Lower lobe of right lung (tissue), 2 donors: ENCODE measurements at regions not wholly inside any gene's neighbourhood (a gene's known extent, or its start where the extent isn't known, plus 50 kb on each side); places are given as distances from the start of the nearest gene placed in this dataset.

Source experiments
- ATAC-seq, 2 donors: fragments of 200-7000 bp; cut with Tn5 transposase; one replicate each; pipeline ENCODE4 v1.9.1; 2020 to 2022; ENCODE audit warnings: mild to moderate bottlenecking in 2 of 2, moderate library complexity in 2 of 2
- DNase-seq: peaks from one replicate; pipeline ENCODE4 v3.0.0-alpha.2; 2020
- H3K27ac ChIP-seq: fragments of 200-600 bp; one replicate; pipeline ENCODE4 v1.8.0; 2022
- H3K27me3 ChIP-seq: fragments of 200-600 bp; one replicate; pipeline ENCODE4 v1.8.0; 2022; ENCODE audit warnings: low read depth
- H3K36me3 ChIP-seq: fragments of 200-600 bp; one replicate; pipeline ENCODE4 v1.8.0; 2022; ENCODE audit warnings: mild to moderate bottlenecking
- H3K4me1 ChIP-seq: fragments of 200-600 bp; one replicate; pipeline ENCODE4 v1.8.0; 2022
- H3K4me3 ChIP-seq: fragments of 200-600 bp; one replicate; pipeline ENCODE4 v1.8.0; 2022; ENCODE audit warnings: mild to moderate bottlenecking
- H3K9me3 ChIP-seq: fragments of 200-600 bp; one replicate; pipeline ENCODE4 v1.8.0; 2022
- CTCF ChIP-seq: fragments of 200-600 bp; IDR thresholded peaks from one replicate; pipeline ENCODE4 v1.8.0; 2022; ENCODE audit warnings: antibody characterized with exemption, mild to moderate bottlenecking
- intact Hi-C: fragments of 100-400 bp; cut with DNase I; formaldehyde crosslinking; loops from one replicate; pipeline ENCODE4 v1.11.0; 2022
- donor health status: DM: no; HTN: yes; CAD: no; lungs with severe emphysema.

- H3K27ac ChIP-seq: no peak overlapping the region
- intact Hi-C loops: no loop called here
- no peaks in the 10 kb centered on the region for H3K36me3 ChIP-seq
- DNase-seq (no peak), ATAC-seq (no peak)
- H3K4me3 ChIP-seq: no peak overlapping the region
- no peak for TF ChIP-seq CTCF
- H3K9me3 ChIP-seq: no peaks in the 10 kb centered on the region
- H3K27me3 ChIP-seq: peaks cover 36% of the 10 kb centered on the region
- H3K4me1 ChIP-seq: no peaks in the 10 kb centered on the region
Observed at GRCh38 chr14:97293659-97294058, 496.5 kb downstream of the VRK1 start.

GRCh38 chr14:97295108-97295710, 498.0 kb downstream of the VRK1 start:
- intact Hi-C loops: no loop called here

GRCh38 chr14:97296176-97296575, 499.0 kb downstream of the VRK1 start:
- no peak for TF ChIP-seq CTCF
- H3K36me3 ChIP-seq: no peaks in the 10 kb centered on the region
- intact Hi-C loops: no loop called here

More at GRCh38 chr14:97295108-97295710, 498.0 kb downstream of the VRK1 start:
- TF ChIP-seq CTCF: no peak
- DNase-seq (no peak), ATAC-seq (no peak)
- no peak overlapping the region for H3K27ac ChIP-seq
- H3K27me3 ChIP-seq: peaks cover 26% of the 10 kb centered on the region
- no peaks in the 10 kb centered on the region for H3K9me3 ChIP-seq
- no peaks in the 10 kb centered on the region for H3K4me1 ChIP-seq
- no peak overlapping the region for H3K4me3 ChIP-seq
- no peaks in the 10 kb centered on the region for H3K36me3 ChIP-seq

GRCh38 chr14:97297100-97297499, 499.9 kb downstream of the VRK1 start:
- H3K9me3 ChIP-seq: no peaks in the 10 kb centered on the region
- intact Hi-C loops: no loop called here
- H3K4me1 ChIP-seq: no peaks in the 10 kb centered on the region
- H3K27ac ChIP-seq: no peak overlapping the region
- ATAC-seq (no peak), DNase-seq (no peak)
- peaks cover 21% of the 10 kb centered on the region for H3K27me3 ChIP-seq
- H3K4me3 ChIP-seq: no peak overlapping the region
- TF ChIP-seq CTCF: no peak
- no peaks in the 10 kb centered on the region for H3K36me3 ChIP-seq

More at GRCh38 chr14:97296176-97296575, 499.0 kb downstream of the VRK1 start:
- ATAC-seq (no peak), DNase-seq (no peak)
- Histone ChIP-seq H3K4me1 (no peaks in the 10 kb centered on the region), H3K27me3 (peaks cover 21% of the 10 kb centered on the region), H3K27ac (no peak overlapping the region), H3K9me3 (no peaks in the 10 kb centered on the region), H3K4me3 (no peak overlapping the region)

GRCh38 chr14:97298331-97298730, 501.1 kb downstream of the VRK1 start:
- ATAC-seq: no peak
- H3K4me1 ChIP-seq: no peaks in the 10 kb centered on the region
- no peak for TF ChIP-seq CTCF

More at GRCh38 chr14:97298331-97298730, 501.1 kb downstream of the VRK1 start:
- Histone ChIP-seq H3K4me3 (no peak overlapping the region), H3K9me3 (no peaks in the 10 kb centered on the region), H3K27me3 (peaks cover 21% of the 10 kb centered on the region), H3K36me3 (no peaks in the 10 kb centered on the region), H3K27ac (no peak overlapping the region)
- DNase-seq: no peak
- intact Hi-C loops: no loop called here
